AG20443 (cell line): ENCODE measurements at regions not wholly inside any gene's neighbourhood (a gene's known extent, or its start where the extent isn't known, plus 50 kb on each side); places are given as distances from the start of the nearest gene placed in this dataset.

ENCODE experiments used
- DNase-seq: peaks from one replicate; pipeline ENCODE4 v3.0.0; 2012; ENCODE audit warnings: low spot score, mixed read lengths

DNA sequence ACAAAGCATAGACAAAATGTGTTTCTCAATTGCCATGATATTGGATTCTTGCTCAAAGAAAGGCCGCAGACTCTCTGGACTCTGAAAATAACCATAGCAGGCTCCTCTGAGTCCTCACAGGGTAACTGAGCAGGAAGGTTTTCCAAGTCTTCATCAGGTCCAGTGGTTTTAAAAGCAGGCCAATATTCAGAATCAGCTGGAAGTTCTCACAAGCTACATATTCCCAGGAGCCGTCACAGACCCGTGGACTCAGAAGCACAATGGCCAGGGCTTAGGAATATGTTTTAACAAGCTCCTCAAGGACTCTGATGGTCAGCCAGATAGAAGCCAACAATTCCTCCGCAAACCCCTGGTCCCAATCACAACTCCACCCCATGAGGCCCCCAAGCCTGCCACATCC lies 256.1 kb upstream of the ADAMTS9 start:
- DNase-seq, result no peak

- no peak for DNase-seq
These were observed 253.0 kb upstream of the ADAMTS9 start for GRCh38 chr3:64940596-64941348.

DNA sequence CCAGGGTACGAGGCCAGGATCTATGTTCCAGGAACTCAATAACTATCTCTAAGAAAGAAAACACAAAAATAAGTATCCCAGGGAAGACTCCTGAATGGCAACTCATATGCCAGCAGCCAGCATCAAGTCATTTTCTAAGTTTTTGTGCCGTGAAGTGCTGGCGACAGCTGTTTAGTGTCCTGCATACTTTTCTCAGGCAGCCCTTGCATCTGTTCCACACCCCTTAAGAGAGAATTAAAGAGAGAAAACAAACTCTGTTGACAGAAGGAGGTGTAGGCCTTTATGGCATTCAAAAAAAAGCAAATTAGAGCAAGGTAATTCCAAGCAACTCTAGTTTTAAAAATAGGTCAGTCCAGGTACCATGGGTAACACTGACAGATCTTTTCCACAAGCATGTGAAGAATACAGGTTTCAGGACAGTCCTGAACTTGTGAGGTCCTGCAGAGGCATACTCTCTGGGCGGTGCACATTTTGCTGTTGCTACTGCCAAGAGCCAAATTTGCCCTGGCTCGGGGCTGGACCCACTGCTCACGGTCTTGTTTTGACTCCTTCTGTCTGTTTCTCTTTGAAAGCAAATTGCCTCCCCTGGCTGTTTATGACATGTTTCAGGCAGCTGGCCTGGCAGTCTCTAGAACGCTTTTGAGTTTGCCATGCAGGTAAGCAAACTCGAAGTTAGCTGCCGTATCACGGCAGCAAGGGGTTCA lies 252.1 kb upstream of the ADAMTS9 start:
- no peak for DNase-seq

- DNase-seq, result no peak
These were observed 251.5 kb upstream of the ADAMTS9 start for GRCh38 chr3:64939309-64939708.

DNA sequence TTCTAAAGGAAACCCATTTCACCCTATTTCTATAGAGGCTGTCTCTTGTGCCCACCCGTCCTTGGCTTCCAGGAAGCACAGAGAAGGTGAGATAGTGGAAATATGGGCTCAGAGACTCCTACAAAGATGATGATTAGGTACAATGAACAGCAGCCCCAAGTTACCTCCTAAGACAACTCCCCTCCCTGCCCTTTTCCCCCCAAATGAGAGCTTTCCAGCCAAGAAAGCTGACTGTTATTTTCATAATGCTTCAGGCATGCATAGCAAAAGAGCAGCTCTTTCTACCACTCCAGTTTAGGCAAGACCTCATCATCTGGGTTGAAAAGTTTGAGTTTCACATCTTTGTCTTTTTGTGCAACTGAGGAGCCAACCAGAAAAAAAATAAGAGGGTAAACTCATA lies 248.8 kb upstream of the ADAMTS9 start:
- DNase-seq, result no peak

- no peak for DNase-seq
These were observed 248.2 kb upstream of the ADAMTS9 start for GRCh38 chr3:64935971-64936370.

DNA sequence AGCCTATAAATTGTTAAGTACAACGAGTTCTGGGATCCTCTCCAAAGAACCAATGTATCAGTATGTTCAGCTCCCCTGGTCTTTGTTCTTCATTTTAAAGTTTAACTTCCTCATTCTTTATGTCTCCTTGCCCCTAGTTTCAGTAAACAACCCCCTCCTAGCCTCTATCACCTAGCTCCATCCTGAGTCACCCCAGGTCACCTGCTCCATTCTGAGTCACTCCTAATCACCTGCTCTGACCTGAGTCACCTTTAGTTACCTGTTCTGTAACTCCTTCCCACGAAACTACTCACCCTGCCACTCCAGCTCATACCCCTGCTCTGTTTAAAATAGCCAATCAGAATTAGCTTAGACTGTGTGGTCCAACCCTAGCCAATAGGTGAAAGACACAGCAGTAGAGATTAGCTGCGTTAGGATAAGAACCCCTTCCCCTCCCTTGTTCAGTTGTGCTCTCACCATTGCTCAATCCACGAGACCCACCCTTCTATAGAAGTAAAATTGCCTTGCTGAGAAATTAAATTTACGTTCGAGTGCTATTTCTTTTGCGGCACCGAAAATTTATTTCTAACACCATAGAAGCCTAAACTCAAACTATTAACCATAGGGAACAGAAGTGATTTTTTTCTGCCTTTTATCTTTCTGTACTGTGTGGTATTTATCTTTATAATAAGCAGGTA lies 245.0 kb upstream of the ADAMTS9 start:
- DNase-seq, result no peak

DNA sequence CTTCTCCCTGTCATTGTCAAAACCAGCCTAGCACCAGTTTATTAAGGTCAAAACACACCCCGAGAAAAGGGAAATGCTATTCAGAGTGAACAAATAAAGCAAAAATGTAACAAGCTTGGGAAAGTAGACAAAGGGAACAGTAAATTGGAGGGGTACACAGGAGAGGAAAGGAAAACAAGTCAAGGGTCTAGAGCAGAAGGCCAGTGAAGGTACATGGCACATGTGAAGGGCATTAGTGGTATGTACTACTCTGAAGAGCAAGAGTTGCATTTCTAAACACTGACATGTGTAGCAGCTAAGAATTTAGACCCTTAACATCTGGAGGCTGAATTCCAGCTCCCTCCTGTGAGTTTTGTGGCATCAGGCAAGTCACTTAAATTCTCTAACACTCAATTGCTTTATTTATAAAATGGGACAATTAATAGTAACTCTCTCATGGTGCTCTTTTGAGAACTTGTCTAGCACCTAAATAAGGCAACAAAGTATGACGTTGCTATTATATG lies 244.3 kb upstream of the ADAMTS9 start:
- no peak for DNase-seq

GRCh38 chr3:64930891-64931290 lies 243.1 kb upstream of the ADAMTS9 start:
- DNase-seq, result no peak

DNA sequence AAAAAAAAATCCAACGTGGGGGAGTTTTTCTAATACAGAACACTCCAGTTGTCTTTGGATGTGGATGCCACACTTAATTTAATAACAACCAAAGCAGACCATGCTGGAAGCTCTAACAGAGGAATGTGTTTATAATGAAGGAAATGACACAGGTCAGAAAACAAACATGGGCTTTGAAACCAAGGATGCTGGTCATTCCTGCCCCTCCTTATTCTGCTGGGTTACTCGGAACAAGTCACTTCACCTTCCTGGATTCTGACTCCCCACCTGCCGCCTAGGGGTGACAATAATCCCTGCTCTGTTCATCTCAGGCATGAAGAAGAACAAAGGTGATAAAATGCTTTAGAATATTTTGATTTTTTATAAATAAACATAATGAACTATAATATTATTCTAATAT lies 240.9 kb upstream of the ADAMTS9 start:
- DNase-seq, result no peak

- no peak for DNase-seq
These were observed 239.9 kb upstream of the ADAMTS9 start for GRCh38 chr3:64927689-64928088.

GRCh38 chr3:64925575-64925974 lies 237.8 kb upstream of the ADAMTS9 start:
- DNase-seq, result no peak

- DNase-seq, result no peak
These were observed 237.2 kb upstream of the ADAMTS9 start for GRCh38 chr3:64924961-64925360.

DNA sequence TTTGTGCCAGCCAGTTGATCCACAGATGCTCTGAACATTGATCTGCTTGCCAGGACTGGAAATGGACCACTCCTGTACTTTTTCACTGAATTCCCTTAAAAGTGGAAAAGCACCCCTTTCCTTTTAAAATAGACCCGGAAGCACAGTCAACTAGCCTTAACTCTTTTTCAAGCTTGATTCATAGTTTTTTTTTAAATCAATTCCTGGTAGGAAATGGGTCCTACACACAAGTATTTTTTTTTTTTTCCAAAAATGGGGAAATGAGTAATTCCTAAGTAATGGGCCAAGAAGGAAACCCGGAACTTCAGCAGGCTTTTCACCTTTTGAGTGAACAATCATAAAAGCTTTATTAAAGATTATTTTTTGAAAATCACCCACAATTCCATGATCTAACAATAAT lies 234.4 kb upstream of the ADAMTS9 start:
- DNase-seq, result no peak

GRCh38 chr3:64921281-64922065 lies 233.7 kb upstream of the ADAMTS9 start:
- no peak for DNase-seq

DNA sequence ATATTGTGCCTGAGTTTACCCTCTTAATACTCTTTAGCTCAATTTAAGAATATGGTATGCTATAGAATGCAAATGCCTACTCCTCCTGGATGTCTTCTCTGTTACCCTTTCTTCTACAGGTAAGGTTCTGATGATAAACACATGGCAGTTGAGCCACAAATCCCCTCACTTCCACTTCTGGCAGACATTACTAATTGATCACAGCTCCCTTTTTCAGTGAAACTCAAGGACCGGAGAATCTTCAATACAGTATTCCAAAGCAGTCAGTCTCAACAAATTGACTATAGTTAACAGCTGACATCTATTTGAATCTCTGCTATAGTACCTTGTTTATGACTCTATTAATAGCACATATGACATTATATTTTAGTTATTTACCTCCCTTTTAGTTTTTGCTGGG lies 232.1 kb upstream of the ADAMTS9 start:
- DNase-seq, result no peak

- DNase-seq, result no peak
These were observed 231.2 kb upstream of the ADAMTS9 start for GRCh38 chr3:64918989-64919388.

GRCh38 chr3:64917914-64918453 lies 230.2 kb upstream of the ADAMTS9 start:
- no peak for DNase-seq

DNA sequence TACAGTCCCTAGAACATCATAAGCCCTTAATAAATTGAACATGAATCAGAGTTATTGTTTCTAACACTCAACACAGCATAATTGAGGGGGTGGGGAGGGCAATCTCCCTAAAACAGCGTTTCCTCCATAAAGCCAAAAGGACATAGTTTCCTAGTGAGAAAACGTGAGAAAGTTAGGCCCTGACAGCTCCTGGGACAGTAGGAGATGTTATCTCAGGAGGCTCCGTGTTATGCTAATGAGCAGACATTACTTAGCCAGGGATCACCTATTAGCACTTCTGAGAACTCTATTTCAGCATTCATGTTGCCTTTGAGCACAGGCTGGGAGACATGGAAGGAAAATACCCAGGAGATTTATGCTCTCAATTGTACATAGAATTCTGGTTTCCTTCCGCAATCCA lies 229.1 kb upstream of the ADAMTS9 start:
- DNase-seq, result no peak

DNA sequence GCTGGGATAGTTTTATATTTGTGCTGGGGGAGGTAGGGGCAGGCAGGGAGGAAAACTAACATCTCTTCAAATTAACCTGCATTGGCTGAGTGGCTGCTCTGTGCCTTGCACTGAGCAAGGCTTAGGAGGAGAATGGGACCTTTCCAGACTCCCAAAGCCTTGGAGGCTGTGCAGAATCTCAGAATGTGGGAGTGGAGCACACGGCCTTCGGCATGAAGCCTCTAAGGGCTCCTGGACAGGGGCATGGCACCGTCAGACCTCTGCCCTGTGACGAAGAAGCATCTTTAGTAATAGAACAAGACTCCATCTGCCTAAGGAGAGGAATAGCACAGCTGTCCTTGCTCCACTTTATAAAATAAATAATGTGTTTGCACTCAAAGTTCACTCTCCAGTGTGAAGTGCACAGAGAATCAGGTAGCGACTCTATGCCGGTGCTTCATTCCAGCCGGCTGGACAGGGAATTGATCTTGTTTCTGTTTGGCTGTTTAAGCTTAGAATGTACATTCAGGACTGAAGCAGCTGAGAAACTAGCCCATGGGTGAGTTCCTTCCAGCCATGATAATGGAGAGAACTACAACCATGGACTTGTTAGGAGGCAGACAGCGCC lies 228.5 kb upstream of the ADAMTS9 start:
- no peak for DNase-seq

DNA sequence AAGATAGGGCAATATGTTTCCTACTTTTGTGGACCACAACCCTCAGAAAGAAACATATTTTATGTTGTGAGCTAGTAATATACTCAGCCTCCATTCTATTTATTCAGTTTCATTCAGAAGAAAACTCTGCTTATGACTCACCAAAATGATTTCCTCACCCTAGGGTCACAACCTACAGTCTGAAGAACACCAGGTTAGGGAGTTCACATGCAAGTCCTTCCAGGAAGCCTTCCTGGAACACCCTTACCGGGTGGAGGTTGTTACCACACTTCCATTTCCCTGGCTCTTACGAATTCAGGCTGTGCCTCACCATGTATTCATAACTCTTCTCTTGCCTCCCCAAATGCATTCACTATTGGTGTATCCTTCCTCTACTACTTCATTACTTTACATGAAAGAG lies 228.0 kb upstream of the ADAMTS9 start:
- DNase-seq, result no peak

GRCh38 chr3:64913515-64913914 lies 225.7 kb upstream of the ADAMTS9 start:
- no peak for DNase-seq
